ENCODE measurements at regions not wholly inside any gene's neighbourhood (a gene's known extent, or its start where the extent isn't known, plus 50 kb on each side); places are given as distances from the start of the nearest gene placed in this dataset.

- no peak overlapping the region for H3K4me3 Mint-ChIP-seq
- H3K27ac Mint-ChIP-seq, result no peak overlapping the region
Observed at GRCh38 chr6:10266462-10266861, 148.4 kb downstream of the TFAP2A start.

DNA sequence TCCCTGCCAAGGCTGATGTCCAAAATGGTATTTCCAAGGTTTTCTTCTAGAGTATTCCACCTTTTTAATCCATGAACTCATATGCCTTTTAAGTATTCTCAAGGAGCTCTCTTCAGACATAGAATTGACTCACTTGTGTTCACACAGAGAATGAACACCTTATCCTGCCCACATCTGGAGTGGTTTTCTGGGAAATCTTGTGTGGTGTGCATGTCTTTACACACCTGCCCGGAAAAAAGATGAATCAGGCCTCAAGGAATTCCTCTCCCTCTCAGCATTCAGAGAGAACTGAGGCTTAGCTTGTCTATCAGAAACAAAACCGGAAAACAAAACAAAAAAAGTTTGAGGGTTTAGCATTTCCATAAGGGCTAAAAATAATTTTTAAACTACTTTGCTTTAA lies 148.8 kb downstream of the TFAP2A start:
- H3K4me3 Mint-ChIP-seq, result no peak overlapping the region
- Histone ChIP-seq H3K9me3 (ENCODE audit: control insufficient read depth, low read length) (no peaks in the 10 kb centered on the region), H3K9ac (ENCODE audit: extremely low read depth, low read length, poor library complexity, severe bottlenecking) (no peak overlapping the region), H3K27me3 (ENCODE audit: control insufficient read depth, insufficient read depth, low read length, poor library complexity, severe bottlenecking) (peaks cover 10% of the 10 kb centered on the region), H3K4me1 (ENCODE audit: control insufficient read depth, insufficient read depth, low read length) (peaks cover 13% of the 10 kb centered on the region), H3K27ac (ENCODE audit: low read depth, low read length) (no peak overlapping the region), H3K36me3 (ENCODE audit: control insufficient read depth, insufficient read depth, low read length) (no peaks in the 10 kb centered on the region), H3K4me3 (ENCODE audit: low read length) (no peak overlapping the region)
- no peak for DNase-seq
- peaks cover 22% of the 10 kb centered on the region for H3K4me1 Mint-ChIP-seq
- H3K27ac Mint-ChIP-seq, result no peak overlapping the region
- H3K36me3 Mint-ChIP-seq (ENCODE audit: low read depth), result no peaks in the 10 kb centered on the region
- H3K9me3 Mint-ChIP-seq, result peaks cover 2% of the 10 kb centered on the region
- 93 to 100% methylated on average over 2 of the region's 2 CpGs for WGBS, 2 experiments (ENCODE audit: insufficient coverage in 1 of 2, insufficient read length in 1 of 2)
- TF ChIP-seq, protein P1, sequence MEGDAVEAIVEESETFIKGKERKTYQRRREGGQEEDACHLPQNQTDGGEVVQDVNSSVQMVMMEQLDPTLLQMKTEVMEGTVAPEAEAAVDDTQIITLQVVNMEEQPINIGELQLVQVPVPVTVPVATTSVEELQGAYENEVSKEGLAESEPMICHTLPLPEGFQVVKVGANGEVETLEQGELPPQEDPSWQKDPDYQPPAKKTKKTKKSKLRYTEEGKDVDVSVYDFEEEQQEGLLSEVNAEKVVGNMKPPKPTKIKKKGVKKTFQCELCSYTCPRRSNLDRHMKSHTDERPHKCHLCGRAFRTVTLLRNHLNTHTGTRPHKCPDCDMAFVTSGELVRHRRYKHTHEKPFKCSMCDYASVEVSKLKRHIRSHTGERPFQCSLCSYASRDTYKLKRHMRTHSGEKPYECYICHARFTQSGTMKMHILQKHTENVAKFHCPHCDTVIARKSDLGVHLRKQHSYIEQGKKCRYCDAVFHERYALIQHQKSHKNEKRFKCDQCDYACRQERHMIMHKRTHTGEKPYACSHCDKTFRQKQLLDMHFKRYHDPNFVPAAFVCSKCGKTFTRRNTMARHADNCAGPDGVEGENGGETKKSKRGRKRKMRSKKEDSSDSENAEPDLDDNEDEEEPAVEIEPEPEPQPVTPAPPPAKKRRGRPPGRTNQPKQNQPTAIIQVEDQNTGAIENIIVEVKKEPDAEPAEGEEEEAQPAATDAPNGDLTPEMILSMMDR (conservative IDR thresholded peaks at IDR 0.05), result no peak
- H3K27me3 Mint-ChIP-seq (ENCODE audit: insufficient read depth), result peaks cover 18% of the 10 kb centered on the region

More at GRCh38 chr6:10266462-10266861, 148.4 kb downstream of the TFAP2A start:
- H3K27me3 ChIP-seq (ENCODE audit: control insufficient read depth, insufficient read depth, low read length, poor library complexity, severe bottlenecking), result peaks cover 10% of the 10 kb centered on the region
- 65 to 67% methylated on average over 3 to 4 of the region's 4 CpGs for WGBS, 2 experiments (ENCODE audit: insufficient coverage in 1 of 2, insufficient read length in 1 of 2)
- no peaks in the 10 kb centered on the region for H3K36me3 ChIP-seq (ENCODE audit: control insufficient read depth, insufficient read depth, low read length)
- Mint-ChIP-seq H3K4me1 (peaks cover 22% of the 10 kb centered on the region), H3K36me3 (ENCODE audit: low read depth) (no peaks in the 10 kb centered on the region), H3K27me3 (ENCODE audit: insufficient read depth) (peaks cover 18% of the 10 kb centered on the region), H3K9me3 (peaks cover 2% of the 10 kb centered on the region)
- no peak overlapping the region for H3K27ac ChIP-seq (ENCODE audit: low read depth, low read length)
- no peak for DNase-seq
- no peak overlapping the region for H3K4me3 ChIP-seq (ENCODE audit: low read length)
- H3K9me3 ChIP-seq (ENCODE audit: control insufficient read depth, low read length), result no peaks in the 10 kb centered on the region
- TF ChIP-seq, protein P1 (conservative IDR thresholded peaks at IDR 0.05), result no peak
- H3K9ac ChIP-seq (ENCODE audit: extremely low read depth, low read length, poor library complexity, severe bottlenecking), result no peak overlapping the region
- peaks cover 13% of the 10 kb centered on the region for H3K4me1 ChIP-seq (ENCODE audit: control insufficient read depth, insufficient read depth, low read length)

- H3K4me3 Mint-ChIP-seq, result no peak overlapping the region
- no peak overlapping the region for H3K9ac ChIP-seq (ENCODE audit: extremely low read depth, low read length, poor library complexity, severe bottlenecking)
- peaks cover 9% of the 10 kb centered on the region for H3K27me3 Mint-ChIP-seq (ENCODE audit: insufficient read depth)
- no peaks in the 10 kb centered on the region for H3K4me1 ChIP-seq (ENCODE audit: control insufficient read depth, insufficient read depth, low read length)
- DNase-seq, result no peak
- no peak overlapping the region for H3K27ac ChIP-seq (ENCODE audit: low read depth, low read length)
- H3K27ac Mint-ChIP-seq, result no peak overlapping the region
- H3K27me3 ChIP-seq (ENCODE audit: control insufficient read depth, insufficient read depth, low read length, poor library complexity, severe bottlenecking), result no peaks in the 10 kb centered on the region
- no peaks in the 10 kb centered on the region for H3K36me3 ChIP-seq (ENCODE audit: control insufficient read depth, insufficient read depth, low read length)
- H3K4me1 Mint-ChIP-seq, result no peaks in the 10 kb centered on the region
- H3K9me3 ChIP-seq (ENCODE audit: control insufficient read depth, low read length), result no peaks in the 10 kb centered on the region
- H3K9me3 Mint-ChIP-seq, result peaks cover 2% of the 10 kb centered on the region
- WGBS, 2 experiments (ENCODE audit: insufficient coverage in 1 of 2, insufficient read length in 1 of 2), result 92 to 100% methylated on average over 1 to 2 of the region's 2 CpGs
- H3K4me3 ChIP-seq (ENCODE audit: low read length), result no peak overlapping the region
- TF ChIP-seq, protein P1 (conservative IDR thresholded peaks at IDR 0.05), result no peak
- no peaks in the 10 kb centered on the region for H3K36me3 Mint-ChIP-seq (ENCODE audit: low read depth)
Observed at GRCh38 chr6:10262505-10262904, 152.4 kb downstream of the TFAP2A start.

Data from endodermal cell (in vitro differentiated cells).